ENCODE measurements at regions not wholly inside any gene's neighbourhood (a gene's known extent, or its start where the extent isn't known, plus 50 kb on each side); places are given as distances from the start of the nearest gene placed in this dataset.

DNA sequence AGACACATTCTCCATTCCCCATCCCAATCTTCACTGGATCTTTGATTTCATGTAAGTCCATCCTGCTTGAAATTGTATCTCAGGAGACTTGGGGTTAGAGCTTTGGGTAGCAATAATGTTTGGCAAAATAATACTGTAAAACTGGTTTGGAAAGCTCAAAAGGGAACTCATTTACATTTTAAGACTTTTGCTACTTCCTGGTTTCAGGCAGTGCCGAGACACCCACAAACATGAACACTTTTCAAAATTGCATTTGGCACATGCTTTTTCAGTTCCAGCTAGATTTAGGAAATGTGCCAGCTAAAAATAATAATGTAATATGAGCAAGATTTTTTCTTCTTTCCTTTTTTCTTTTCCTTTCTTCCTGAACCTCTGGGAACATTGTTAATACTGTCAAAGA is 145.7 kb upstream of the CBLB start:
- no peaks in the 10 kb centered on the region for H3K79me2 ChIP-seq (ENCODE audit: insufficient read depth, low read length)
- TF ChIP-seq EZH2 (IDR thresholded peaks at IDR 0.05; ENCODE audit: borderline replicate concordance, low read depth, low read length, severe bottlenecking): no peak
- TF ChIP-seq, protein P1, sequence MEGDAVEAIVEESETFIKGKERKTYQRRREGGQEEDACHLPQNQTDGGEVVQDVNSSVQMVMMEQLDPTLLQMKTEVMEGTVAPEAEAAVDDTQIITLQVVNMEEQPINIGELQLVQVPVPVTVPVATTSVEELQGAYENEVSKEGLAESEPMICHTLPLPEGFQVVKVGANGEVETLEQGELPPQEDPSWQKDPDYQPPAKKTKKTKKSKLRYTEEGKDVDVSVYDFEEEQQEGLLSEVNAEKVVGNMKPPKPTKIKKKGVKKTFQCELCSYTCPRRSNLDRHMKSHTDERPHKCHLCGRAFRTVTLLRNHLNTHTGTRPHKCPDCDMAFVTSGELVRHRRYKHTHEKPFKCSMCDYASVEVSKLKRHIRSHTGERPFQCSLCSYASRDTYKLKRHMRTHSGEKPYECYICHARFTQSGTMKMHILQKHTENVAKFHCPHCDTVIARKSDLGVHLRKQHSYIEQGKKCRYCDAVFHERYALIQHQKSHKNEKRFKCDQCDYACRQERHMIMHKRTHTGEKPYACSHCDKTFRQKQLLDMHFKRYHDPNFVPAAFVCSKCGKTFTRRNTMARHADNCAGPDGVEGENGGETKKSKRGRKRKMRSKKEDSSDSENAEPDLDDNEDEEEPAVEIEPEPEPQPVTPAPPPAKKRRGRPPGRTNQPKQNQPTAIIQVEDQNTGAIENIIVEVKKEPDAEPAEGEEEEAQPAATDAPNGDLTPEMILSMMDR (IDR thresholded peaks at IDR 0.05; ENCODE audit: borderline replicate concordance, extremely low read depth, low read length, poor library complexity, severe bottlenecking): no peak
- no peaks in the 10 kb centered on the region for H3K4me1 ChIP-seq (ENCODE audit: insufficient read depth, low read length)
- no peaks in the 10 kb centered on the region for H3K36me3 ChIP-seq (ENCODE audit: insufficient read depth, low read length)
- no peak overlapping the region for H3K9ac ChIP-seq (ENCODE audit: low read depth, low read length)
- ATAC-seq (ENCODE audit: insufficient read depth, low read depth): no peak
- no peak overlapping the region for H3K4me3 ChIP-seq (ENCODE audit: low read depth in 1 of 2, low read length in 2 of 2)
- H2AFZ ChIP-seq (ENCODE audit: low read depth, low read length): no peak overlapping the region
- no peak for DNase-seq
- no peaks in the 10 kb centered on the region for H3K27me3 ChIP-seq (ENCODE audit: insufficient read depth, low read length, poor library complexity)
- H3K9me3 ChIP-seq (ENCODE audit: insufficient read depth, low read length, severe bottlenecking): no peaks in the 10 kb centered on the region
- H3K27ac ChIP-seq (ENCODE audit: low read length): no peak overlapping the region
- H3K4me2 ChIP-seq (ENCODE audit: insufficient read depth, low read length): no peak overlapping the region
- H4K20me1 ChIP-seq (ENCODE audit: insufficient read depth, low read length): no peaks in the 10 kb centered on the region

DNA sequence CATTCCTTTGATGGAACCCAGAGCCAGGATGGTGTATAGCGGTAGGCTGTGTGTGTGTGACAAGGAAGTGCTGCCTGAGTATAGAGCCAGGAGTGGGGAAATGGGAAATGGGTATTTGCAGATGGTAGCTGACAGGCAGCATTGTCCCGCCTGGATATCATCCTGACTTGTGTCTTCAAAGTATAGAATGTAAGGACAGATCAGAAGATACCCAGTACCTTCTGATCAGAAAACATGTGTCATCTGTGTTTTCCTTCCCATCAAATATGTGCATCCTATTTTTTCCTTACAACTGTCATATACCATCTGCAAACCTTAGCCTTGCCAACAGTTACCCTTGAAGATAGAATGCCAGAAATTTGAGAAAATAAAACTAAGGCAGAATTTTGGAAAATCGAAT is 146.2 kb upstream of the CBLB start:
- Histone ChIP-seq H2AFZ (ENCODE audit: low read depth, low read length) (no peak overlapping the region), H4K20me1 (ENCODE audit: insufficient read depth, low read length) (no peaks in the 10 kb centered on the region)

DNA sequence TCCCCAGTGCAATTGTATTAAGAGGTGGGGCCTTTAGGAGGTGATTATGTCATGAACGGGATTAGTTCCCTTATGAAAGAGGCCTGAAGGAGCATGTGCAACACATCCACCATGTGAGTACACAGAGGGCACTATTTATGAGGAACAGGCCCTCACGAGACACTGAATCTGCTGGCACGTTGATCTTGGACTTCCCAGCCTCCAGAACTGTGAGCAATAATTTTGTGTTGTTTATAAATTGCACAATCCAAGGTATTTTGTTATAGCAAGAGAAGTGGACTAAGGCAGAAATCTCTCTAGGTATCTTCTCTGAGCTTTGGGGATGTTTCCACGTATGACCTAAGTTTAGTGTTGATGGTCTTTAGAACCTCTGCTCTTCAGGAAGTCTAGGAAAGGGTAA is 149.3 kb upstream of the CBLB start:
- Histone ChIP-seq H3K9ac (ENCODE audit: low read depth, low read length) (no peak overlapping the region), H4K20me1 (ENCODE audit: insufficient read depth, low read length) (no peaks in the 10 kb centered on the region), H3K9me3 (ENCODE audit: insufficient read depth, low read length, severe bottlenecking) (no peaks in the 10 kb centered on the region), H3K4me1 (ENCODE audit: insufficient read depth, low read length) (no peaks in the 10 kb centered on the region), H2AFZ (ENCODE audit: low read depth, low read length) (no peak overlapping the region), H3K27ac (ENCODE audit: low read length) (no peak overlapping the region), H3K27me3 (ENCODE audit: insufficient read depth, low read length, poor library complexity) (no peaks in the 10 kb centered on the region), H3K4me2 (ENCODE audit: insufficient read depth, low read length) (no peak overlapping the region), H3K36me3 (ENCODE audit: insufficient read depth, low read length) (no peaks in the 10 kb centered on the region), H3K4me3 (ENCODE audit: low read depth in 1 of 2, low read length in 2 of 2) (no peak overlapping the region), H3K79me2 (ENCODE audit: insufficient read depth, low read length) (no peaks in the 10 kb centered on the region)
- ATAC-seq (ENCODE audit: insufficient read depth, low read depth) (no peak), DNase-seq (no peak)
- TF ChIP-seq EZH2 (IDR thresholded peaks at IDR 0.05; ENCODE audit: borderline replicate concordance, low read depth, low read length, severe bottlenecking): no peak
- TF ChIP-seq, protein P1 (IDR thresholded peaks at IDR 0.05; ENCODE audit: borderline replicate concordance, extremely low read depth, low read length, poor library complexity, severe bottlenecking): no peak

More for the DNA sequence above, 146.2 kb upstream of the CBLB start:
- Histone ChIP-seq H3K79me2 (ENCODE audit: insufficient read depth, low read length) (no peaks in the 10 kb centered on the region), H3K4me2 (ENCODE audit: insufficient read depth, low read length) (no peak overlapping the region), H3K9ac (ENCODE audit: low read depth, low read length) (no peak overlapping the region), H3K27ac (ENCODE audit: low read length) (no peak overlapping the region), H3K36me3 (ENCODE audit: insufficient read depth, low read length) (no peaks in the 10 kb centered on the region), H3K4me1 (ENCODE audit: insufficient read depth, low read length) (no peaks in the 10 kb centered on the region), H3K4me3 (ENCODE audit: low read depth in 1 of 2, low read length in 2 of 2) (no peak overlapping the region), H3K9me3 (ENCODE audit: insufficient read depth, low read length, severe bottlenecking) (no peaks in the 10 kb centered on the region), H3K27me3 (ENCODE audit: insufficient read depth, low read length, poor library complexity) (no peaks in the 10 kb centered on the region)
- no peak for TF ChIP-seq EZH2 (IDR thresholded peaks at IDR 0.05; ENCODE audit: borderline replicate concordance, low read depth, low read length, severe bottlenecking)
- TF ChIP-seq, protein P1 (IDR thresholded peaks at IDR 0.05; ENCODE audit: borderline replicate concordance, extremely low read depth, low read length, poor library complexity, severe bottlenecking): no peak
- no peak for DNase-seq
- ATAC-seq (ENCODE audit: insufficient read depth, low read depth): no peak
